B cell (primary cell): ENCODE measurements at regions not wholly inside any gene's neighbourhood (a gene's known extent, or its start where the extent isn't known, plus 50 kb on each side); places are given as distances from the start of the nearest gene placed in this dataset.

ENCODE experiments used
- ATAC-seq: fragments of 200-7000 bp; cut with Tn5 transposase; one replicate; pipeline ENCODE4 v1.10.0; 2021; ENCODE audit warnings: low read depth, mild to moderate bottlenecking, moderate number of reproducible peaks, moderate library complexity
- CTCF ChIA-PET: fragments of 350-600 bp; sonication (Branson Sonifier 250); formaldehyde crosslinking; loops from one replicate; lab custom pipeline; 2021; ENCODE audit warnings: antibody characterized with exemption, inconsistent platforms; lab: Charles Lee
- POLR2A ChIA-PET: fragments of 350-600 bp; sonication (Branson Sonifier 250); formaldehyde crosslinking; loops from one replicate; lab custom pipeline; 2021; ENCODE audit warnings: antibody characterized with exemption; lab: Charles Lee
- DNase-seq: peaks from one replicate; pipeline ENCODE4 v3.0.0; 2013
- H2AFZ ChIP-seq: 2 replicates; pipeline ENCODE4 v1.6.1; 2012; ENCODE audit warnings: mild to moderate bottlenecking, low read depth, low read length; ENCODE audit not compliant: insufficient read depth, poor library complexity, severe bottlenecking
- H3K27ac ChIP-seq, 2 donors: 1 replicate in 1 of 2; 2 replicates in 1 of 2; pipeline ENCODE4 v1.5.1; 2012 to 2013; ENCODE audit warnings: low read length in 2 of 2, mild to moderate bottlenecking in 2 of 2, moderate library complexity in 1 of 2
- H3K27me3 ChIP-seq, 4 experiments: fragments of 200-600 bp in 1 of 4; sonication (generic) in 1 of 4; replicated peaks in 1 of 4; 1 replicate in 2 of 4; 2 replicates in 2 of 4; pipeline versions ENCODE4 v1.6.1 to v1.7.0; 2013 to 2016; ENCODE audit warnings: low read length in 3 of 4, mild to moderate bottlenecking in 2 of 4, mixed read lengths in 1 of 4, moderate library complexity in 1 of 4; ENCODE audit not compliant: insufficient read depth in 4 of 4, control insufficient read depth in 3 of 4; ENCODE audit errors: control extremely low read depth in 1 of 4
- H3K36me3 ChIP-seq, 2 experiments: replicated peaks in 1 of 2; 1 replicate in 1 of 2; 2 replicates in 1 of 2; pipeline versions ENCODE4 v1.6.1 to v1.7.1; 2013; ENCODE audit warnings: low read length in 1 of 2; ENCODE audit not compliant: insufficient read depth in 2 of 2, control insufficient read depth in 1 of 2; ENCODE audit errors: control extremely low read depth in 1 of 2, extremely low read depth in 1 of 2
- H3K4me1 ChIP-seq, 2 donors: fragments of 200-600 bp in 1 of 2; sonication (generic) in 1 of 2; 1 replicate in 1 of 2; 2 replicates in 1 of 2; pipeline versions ENCODE4 v1.5.1 to v1.6.1; 2013 to 2017; ENCODE audit warnings: low read length in 2 of 2; ENCODE audit not compliant: control insufficient read depth in 2 of 2, insufficient read depth in 2 of 2
- H3K4me2 ChIP-seq: replicated peaks from 2 replicates; pipeline ENCODE3; 2012; ENCODE audit warnings: mild to moderate bottlenecking, low read depth, low read length; ENCODE audit not compliant: poor library complexity, severe bottlenecking
- H3K4me3 ChIP-seq, 5 experiments: fragments of 200-600 bp in 1 of 5; sonication (generic) in 1 of 5; 1 replicate in 3 of 5; 2 replicates in 2 of 5; pipeline versions ENCODE4 v1.5.1 to v1.7.0; 2011 to 2016; ENCODE audit warnings: low read length in 4 of 5, mild to moderate bottlenecking in 4 of 5, low read depth in 2 of 5, control low read depth in 1 of 5, moderate library complexity in 1 of 5; ENCODE audit not compliant: insufficient read depth in 1 of 5; ENCODE audit errors: control extremely low read depth in 1 of 5, extremely low read depth in 1 of 5
- H3K79me2 ChIP-seq: fragments of 200-600 bp; sonication (generic); one replicate; pipeline ENCODE4 v1.6.0; 2016; ENCODE audit warnings: low read length; ENCODE audit not compliant: control insufficient read depth, insufficient read depth
- H3K9ac ChIP-seq: fragments of 200-600 bp; sonication (generic); 2 replicates; pipeline ENCODE4 v1.6.1; 2017; ENCODE audit warnings: mild to moderate bottlenecking, low read length, moderate library complexity
- H3K9me3 ChIP-seq, 3 donors: one replicate each; pipeline versions ENCODE4 v1.6.1 to v1.7.1; 2013; ENCODE audit warnings: low read length in 2 of 3; ENCODE audit not compliant: control insufficient read depth in 2 of 3, insufficient read depth in 1 of 3; ENCODE audit errors: control extremely low read depth in 1 of 3
- H4K20me1 ChIP-seq: 2 replicates; pipeline ENCODE4 v1.6.0; 2012; ENCODE audit warnings: mild to moderate bottlenecking, low read length; ENCODE audit not compliant: insufficient read depth, control insufficient read depth, poor library complexity, severe bottlenecking
- H3K27ac Mint-ChIP-seq: one replicate; pipeline ENCODE4 v1.8.0; 2021; ENCODE audit warnings: mixed read lengths
- H3K27me3 Mint-ChIP-seq: one replicate; pipeline ENCODE4 v1.8.0; 2021; ENCODE audit warnings: mixed read lengths
- H3K4me1 Mint-ChIP-seq: one replicate; pipeline ENCODE4 v1.8.0; 2021; ENCODE audit warnings: mixed read lengths
- H3K4me3 Mint-ChIP-seq: one replicate; pipeline ENCODE4 v1.8.0; 2021; ENCODE audit warnings: mixed read lengths
- H3K9me3 Mint-ChIP-seq: one replicate; pipeline ENCODE4 v1.8.0; 2022; ENCODE audit warnings: mixed read lengths; ENCODE audit not compliant: insufficient read depth
- EZH2 ChIP-seq: IDR thresholded peaks from 2 replicates; pipeline ENCODE4 v1.6.1; 2012; ENCODE audit warnings: borderline replicate concordance, low read depth, mild to moderate bottlenecking, moderate library complexity, low read length; ENCODE audit not compliant: insufficient read depth, poor library complexity, severe bottlenecking
- WGBS: methylation state at CpG from one replicate; pipeline ENCODE4 v1.1.5; 2013; ENCODE audit warnings: missing lambda C conversion rate; ENCODE audit not compliant: insufficient coverage; 5-methylcytosine and 5-hydroxymethylcytosine counted together
- intact Hi-C: fragments of 100-400 bp; cut with micrococcal nuclease; formaldehyde crosslinking; loops from one replicate; pipeline ENCODE4 v1.10.0; 2022
- TF ChIP-seq, protein P1 (sequence below): fragments of 200-600 bp; IDR thresholded peaks from one replicate; pipeline ENCODE4 v1.8.0; 2022; ENCODE audit warnings: antibody characterized with exemption, mild to moderate bottlenecking

DNA sequence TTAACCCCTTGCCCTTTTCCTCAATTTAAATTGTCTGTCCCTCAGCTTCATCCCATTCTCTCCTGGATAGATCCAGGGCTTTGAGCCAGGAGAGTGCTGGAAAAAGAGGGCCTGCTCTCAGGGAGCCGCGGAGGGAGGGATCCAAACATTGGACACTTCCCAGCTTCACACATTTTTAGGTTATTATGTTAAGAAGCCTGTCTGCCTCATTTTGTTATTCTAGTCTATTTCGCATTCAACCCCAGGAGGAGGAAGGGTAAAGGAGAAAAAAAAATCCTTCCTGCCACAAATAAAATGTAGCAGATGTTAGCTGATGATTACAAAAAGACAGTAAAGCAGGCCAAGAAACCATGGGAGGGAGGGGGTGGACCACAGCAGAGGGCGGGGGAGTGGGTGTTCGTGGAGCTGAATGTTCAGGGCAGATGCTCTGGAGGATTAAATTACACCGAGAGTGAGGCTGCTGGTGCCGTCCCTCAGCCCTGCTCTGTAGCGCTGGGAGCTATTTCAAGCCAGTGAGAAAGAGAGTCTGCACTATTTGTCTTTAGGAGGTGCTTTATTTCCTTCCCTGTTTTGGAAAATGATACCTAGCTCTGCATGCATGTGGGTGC is 60.6 kb upstream of the ZFR start:
- Mint-ChIP-seq H3K4me1 (peaks cover 17% of the 10 kb centered on the region), H3K4me3 (no peak overlapping the region), H3K9me3 (no peaks in the 10 kb centered on the region), H3K27me3 (peaks cover 49% of the 10 kb centered on the region), H3K27ac (no peak overlapping the region)
- DNase-seq (no peak), ATAC-seq (no peak)
- peak overlapping the region; percentile 30 for H2AFZ ChIP-seq
- H3K4me2 ChIP-seq, result peak overlapping the region; percentile 18
- ChIA-PET CTCF (interaction anchor here (1.3 to 3.1 kb wide), 3 partner anchors 15 to 85 kb away, joined by 5 to 14 read pairs (median 5); no protein-coding TSS in a partner anchor), POLR2A (no interaction called here)
- TF ChIP-seq, protein P1, sequence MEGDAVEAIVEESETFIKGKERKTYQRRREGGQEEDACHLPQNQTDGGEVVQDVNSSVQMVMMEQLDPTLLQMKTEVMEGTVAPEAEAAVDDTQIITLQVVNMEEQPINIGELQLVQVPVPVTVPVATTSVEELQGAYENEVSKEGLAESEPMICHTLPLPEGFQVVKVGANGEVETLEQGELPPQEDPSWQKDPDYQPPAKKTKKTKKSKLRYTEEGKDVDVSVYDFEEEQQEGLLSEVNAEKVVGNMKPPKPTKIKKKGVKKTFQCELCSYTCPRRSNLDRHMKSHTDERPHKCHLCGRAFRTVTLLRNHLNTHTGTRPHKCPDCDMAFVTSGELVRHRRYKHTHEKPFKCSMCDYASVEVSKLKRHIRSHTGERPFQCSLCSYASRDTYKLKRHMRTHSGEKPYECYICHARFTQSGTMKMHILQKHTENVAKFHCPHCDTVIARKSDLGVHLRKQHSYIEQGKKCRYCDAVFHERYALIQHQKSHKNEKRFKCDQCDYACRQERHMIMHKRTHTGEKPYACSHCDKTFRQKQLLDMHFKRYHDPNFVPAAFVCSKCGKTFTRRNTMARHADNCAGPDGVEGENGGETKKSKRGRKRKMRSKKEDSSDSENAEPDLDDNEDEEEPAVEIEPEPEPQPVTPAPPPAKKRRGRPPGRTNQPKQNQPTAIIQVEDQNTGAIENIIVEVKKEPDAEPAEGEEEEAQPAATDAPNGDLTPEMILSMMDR, result no peak
- no peak overlapping the region for H3K27ac ChIP-seq
- H3K27me3 ChIP-seq, result peaks cover 0 to 29% (median 12%) of the 10 kb centered on the region in 4 experiments
- no peak overlapping the region for H3K4me3 ChIP-seq
- no peaks in the 10 kb centered on the region for H3K79me2 ChIP-seq
- H3K36me3 ChIP-seq, result no peaks in the 10 kb centered on the region
- no peak overlapping the region for H3K9ac ChIP-seq
- peaks cover 11 to 14% of the 10 kb centered on the region in 2 donors for H3K4me1 ChIP-seq
- intact Hi-C loops, result no loop called here
- no peaks in the 10 kb centered on the region for H4K20me1 ChIP-seq
- 0% methylated on average over 3 of the region's 8 CpGs for WGBS
- H3K9me3 ChIP-seq, result no peaks in the 10 kb centered on the region

- Histone ChIP-seq H4K20me1 (no peaks in the 10 kb centered on the region), H3K4me1 (peaks cover 11 to 14% of the 10 kb centered on the region in 2 donors), H2AFZ (peak overlapping the region; percentile 30), H3K9me3 (no peaks in the 10 kb centered on the region), H3K27ac (no peak overlapping the region), H3K79me2 (no peaks in the 10 kb centered on the region), H3K27me3 (peaks cover 0 to 29% (median 12%) of the 10 kb centered on the region in 4 experiments), H3K4me2 (no peak overlapping the region), H3K9ac (no peak overlapping the region), H3K4me3 (no peak overlapping the region), H3K36me3 (no peaks in the 10 kb centered on the region)
- Mint-ChIP-seq H3K27ac (no peak overlapping the region), H3K4me3 (no peak overlapping the region), H3K27me3 (peaks cover 52% of the 10 kb centered on the region), H3K4me1 (peaks cover 19% of the 10 kb centered on the region), H3K9me3 (no peaks in the 10 kb centered on the region)
- DNase-seq (no peak), ATAC-seq (no peak)
- TF ChIP-seq, protein P1, result no peak
- no peak for TF ChIP-seq EZH2
- intact Hi-C loops, result no loop called here
- ChIA-PET CTCF (interaction anchor here (1.3 to 3.1 kb wide), 3 partner anchors 14 to 86 kb away, joined by 5 to 14 read pairs (median 5); no protein-coding TSS in a partner anchor), POLR2A (interaction anchor here (0.6 kb wide), 1 partner anchor 20 kb away, joined by 6 read pairs; no protein-coding TSS in a partner anchor)
- WGBS, result 27% methylated on average over 6 of the region's 8 CpGs
Observed at GRCh38 chr5:32504329-32504988, 59.9 kb upstream of the ZFR start.
